HG02571 (cell line): ENCODE measurements at regions not wholly inside any gene's neighbourhood (a gene's known extent, or its start where the extent isn't known, plus 50 kb on each side); places are given as distances from the start of the nearest gene placed in this dataset.
A peak's percentile ranks its signal among the peaks of the same experiment; 100 is the strongest.

Experiments
- ATAC-seq: cut with Tn5 transposase; IDR thresholded peaks from one replicate; pipeline ENCODE4 v1.9.1; 2021; ENCODE audit warnings: mild to moderate bottlenecking, moderate library complexity; ENCODE audit not compliant: unreplicated experiment

DNA sequence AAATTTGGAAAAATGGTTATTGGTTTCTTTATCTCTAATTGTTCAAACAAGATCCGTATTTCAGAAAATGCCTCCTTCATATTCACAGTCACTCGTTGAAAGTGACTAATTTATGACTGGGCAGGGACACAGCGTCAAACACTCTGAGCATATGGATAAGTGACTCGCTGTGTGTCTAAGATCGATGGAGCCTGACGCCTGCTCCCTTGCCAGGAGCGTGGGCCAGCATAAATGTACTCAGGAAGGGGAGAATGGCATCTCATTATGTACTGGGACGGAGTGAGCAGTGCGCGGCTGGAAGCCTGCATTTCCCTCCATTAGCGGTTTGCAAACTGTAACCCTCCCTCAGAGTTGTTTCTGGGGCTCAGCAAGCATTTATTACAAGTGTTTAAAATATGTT is 79.8 kb upstream of the CAST start:
- ATAC-seq: no peak

DNA sequence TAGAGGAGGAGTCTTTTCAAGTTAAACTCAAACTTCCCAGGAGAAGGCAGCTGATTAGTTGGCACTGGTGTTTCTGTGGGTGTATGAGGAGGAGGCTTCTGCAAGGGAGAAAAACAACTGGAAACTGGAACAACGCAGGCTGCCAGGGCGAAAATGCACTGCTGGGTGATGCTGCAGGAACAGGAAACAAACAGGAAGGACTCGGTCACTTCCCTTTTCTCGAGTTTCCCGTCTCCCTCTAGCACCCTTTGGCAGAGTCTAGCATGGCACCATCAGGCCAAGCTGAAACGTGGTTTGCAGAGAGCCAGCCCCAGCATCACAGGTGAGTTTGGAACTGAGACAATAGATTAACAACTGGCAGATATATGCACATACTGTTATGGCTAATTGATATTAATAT is 77.5 kb upstream of the CAST start:
- ATAC-seq: no peak

DNA sequence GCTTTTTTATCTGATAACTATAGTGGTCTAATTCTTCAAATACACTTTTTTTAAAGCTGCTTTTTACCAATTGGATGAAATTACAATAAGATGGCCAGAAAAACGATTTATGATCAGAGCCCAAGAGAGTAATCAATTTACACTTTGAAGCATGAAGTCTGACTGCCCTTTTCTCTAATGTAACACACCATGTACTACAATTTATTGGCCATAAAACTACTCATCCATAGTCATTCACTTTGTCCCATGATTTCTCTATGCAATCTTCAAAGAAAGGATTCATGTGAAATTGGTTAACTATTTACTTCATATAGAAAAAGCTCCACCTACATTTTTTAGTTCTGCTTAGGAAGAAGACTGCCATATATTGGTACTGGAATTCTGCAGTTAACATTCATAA is 73.6 kb upstream of the CAST start:
- no peak for ATAC-seq

DNA sequence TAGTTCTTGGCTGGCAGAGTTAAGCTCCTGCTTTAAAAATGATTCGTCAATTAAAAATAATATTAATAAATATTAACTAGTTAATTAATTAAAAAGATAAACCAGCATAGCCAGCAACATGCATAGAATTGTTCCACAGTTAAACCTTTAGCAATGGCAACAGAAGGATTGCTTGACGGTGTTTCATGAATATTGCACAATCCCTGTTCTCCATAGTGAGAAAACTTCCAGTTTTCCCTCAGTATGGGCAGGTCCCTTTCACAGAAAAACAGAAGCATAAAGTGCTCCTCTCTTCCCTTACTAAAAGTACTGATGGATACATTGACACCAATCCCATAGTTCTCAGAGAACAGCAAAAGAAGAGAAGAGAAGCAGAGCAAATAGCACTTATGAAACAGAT is 71.4 kb upstream of the CAST start:
- no peak for ATAC-seq

DNA sequence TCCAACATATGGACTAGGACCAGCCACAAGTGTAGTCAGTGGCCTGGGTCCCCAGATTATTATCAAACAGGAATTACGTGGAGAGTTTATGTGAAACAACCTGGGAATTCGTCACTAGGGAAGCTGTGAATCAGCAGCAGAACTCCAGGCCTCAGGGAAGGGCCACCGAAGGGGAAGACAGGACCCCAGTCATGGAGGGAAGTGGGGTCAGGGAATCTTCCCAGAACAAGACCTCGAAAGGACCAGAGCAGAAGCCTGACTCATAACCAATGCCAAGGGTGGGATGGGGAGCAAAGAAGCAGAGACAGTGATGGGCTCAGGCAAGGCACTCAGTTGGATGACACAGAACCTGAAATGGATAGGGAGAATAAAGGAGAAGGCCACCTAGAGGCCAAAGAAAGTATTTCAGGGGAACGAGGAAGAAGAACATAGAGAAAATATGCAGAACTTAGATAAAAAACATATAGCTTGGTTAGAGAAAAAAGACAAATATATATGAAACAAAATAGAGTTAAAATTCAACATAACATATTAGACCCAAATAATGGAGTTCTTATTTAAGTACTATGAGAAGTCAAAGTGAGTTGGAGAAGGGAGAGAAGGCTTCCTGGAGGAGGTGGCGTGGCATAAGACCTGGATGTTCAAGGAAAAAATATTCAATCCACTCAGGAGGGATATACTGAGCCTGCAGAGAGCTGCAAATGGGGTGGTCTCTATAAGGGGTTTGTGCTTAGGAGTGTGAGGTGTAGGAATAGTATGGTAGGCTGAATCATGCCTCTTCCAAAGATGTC is 66.7 kb upstream of the CAST start:
- no peak for ATAC-seq

DNA sequence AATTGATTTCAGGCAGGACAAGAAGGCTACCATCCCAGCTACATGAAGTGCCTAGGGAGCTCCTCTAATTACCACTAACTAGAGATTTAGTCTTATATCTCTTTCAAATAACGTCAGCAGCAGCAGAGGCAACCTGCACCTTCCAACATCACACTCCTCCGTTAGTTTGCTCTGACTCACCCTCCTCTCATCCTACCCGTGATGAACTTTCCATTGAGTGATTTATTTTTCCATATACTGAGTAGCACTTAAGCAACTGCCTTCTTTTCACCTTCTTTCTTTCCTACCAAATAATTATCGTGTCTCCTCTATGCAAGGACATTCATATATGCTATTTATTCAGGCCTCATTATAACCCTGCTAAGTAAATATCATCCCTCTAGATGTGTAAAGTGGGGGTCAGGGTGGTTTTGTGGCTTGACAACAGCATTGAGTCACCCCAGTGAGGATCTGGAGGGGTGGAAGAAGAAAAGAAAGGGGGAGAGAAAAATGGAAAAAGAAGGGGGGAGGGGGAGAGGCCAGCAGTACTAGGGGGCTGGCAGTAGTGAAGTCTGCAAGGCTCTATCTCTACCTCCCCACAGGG is 64.6 kb upstream of the CAST start:
- ATAC-seq: no peak

DNA sequence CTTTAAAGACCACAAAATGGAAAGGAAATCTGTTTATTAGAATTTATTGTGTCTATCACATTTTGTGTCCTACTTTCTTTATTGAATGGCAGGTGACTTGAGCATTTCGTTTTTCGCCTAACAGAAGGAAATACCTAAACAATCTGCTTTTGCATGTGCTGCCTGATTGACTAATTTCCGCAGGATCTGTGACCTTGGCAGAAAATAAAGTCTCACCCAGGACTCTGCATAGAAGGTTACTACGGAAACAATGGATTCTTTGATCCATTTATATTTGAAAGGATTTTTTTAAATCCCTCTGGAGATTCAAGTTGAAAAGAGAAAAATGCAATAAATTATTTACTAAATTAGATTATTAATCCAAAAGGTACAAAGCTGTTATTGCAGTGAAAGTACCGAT is 61.0 kb upstream of the CAST start:
- no peak for ATAC-seq

DNA sequence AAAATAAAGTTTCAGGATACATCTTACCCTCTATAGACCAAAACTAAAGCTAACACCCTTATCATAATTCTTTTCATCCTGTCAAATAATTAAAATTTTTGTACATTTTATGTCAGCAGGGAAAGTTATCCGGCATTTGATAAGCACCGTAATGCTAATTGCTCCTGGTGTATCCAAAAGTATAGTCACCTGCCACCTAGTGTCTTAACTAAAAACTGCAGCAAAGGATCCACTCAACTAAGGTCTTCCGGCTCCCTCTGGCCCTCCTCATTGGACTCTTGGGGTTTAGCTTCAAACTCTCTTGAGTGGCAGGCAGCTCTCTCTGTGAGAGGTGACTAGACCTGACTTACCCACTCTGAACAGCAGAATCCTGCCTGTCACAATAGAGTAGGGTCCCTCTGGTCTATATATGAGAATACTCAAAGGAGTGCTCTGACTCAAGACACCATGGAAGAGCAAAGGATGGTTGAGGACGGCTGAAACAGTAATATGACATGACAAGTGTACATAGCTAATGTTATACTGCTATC is 60.4 kb upstream of the CAST start:
- ATAC-seq: peak; percentile 72

DNA sequence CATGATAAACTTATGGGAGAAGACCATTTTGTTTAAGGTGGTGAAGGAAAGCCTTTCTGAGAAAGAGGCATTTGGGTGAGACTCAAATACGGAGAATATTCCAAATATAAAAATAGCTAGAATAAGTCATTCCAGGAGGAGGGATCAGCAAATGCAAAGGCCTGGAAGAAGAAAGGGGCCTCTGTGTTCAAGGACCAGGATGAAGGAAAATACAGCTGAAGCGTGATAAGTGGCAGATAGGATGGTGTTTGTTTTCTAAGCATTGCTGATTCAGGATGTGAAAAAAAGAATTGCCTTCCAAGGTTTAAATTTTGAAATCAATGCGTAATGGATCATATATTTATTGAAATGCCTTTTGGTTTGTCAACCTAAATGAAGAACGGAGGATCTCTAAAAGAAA is 59.4 kb upstream of the CAST start:
- ATAC-seq: no peak

DNA sequence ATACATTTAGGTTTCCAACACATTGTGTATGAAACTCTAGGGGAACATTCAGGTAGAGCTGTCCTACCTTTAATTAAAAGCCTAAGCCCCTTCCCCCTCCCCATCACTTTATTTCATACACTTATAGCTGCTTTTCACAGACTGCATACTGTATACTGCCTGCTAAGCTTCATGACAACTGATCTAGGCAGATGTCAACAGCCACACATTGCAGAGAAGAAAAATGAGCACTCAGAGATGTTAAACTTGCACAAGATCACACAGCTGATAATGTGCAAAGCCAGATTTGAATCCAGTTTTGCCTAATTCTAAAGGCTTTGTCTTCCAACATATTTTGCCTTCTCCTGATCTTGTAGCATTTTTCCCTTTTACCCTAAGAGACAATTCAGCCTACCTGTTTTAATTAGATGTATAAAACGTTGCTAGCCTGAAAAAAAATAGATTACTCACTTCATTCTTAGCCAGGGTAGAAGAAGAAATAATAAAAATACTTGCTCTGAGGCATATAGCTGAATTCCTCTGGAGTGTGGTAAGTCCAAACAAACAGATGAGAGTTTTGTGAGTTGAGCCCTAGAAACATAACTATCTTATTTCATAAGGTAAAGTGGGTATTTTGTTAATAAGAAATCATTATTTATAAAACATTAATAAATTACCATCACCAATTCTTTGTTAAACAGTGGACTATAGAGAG is 56.9 kb upstream of the CAST start:
- ATAC-seq: no peak

DNA sequence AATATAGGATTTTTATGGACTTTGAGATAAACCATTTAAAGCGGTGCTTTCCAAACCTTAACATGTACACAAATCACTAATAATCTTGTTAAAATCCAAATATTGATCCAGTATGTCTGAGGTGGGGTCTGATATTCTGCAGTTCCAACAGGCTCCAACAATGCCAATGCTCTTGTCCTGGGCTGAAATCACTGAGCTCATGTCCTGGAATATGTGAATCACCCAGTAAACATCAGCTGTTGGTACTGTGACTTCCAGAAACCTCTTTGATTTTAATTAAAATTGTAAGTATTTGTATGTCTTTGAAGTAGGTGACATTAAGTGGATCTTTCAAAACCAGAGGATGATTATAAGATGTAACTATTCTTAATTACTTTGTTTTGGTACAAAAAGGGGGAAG is 52.8 kb upstream of the CAST start:
- ATAC-seq: no peak

DNA sequence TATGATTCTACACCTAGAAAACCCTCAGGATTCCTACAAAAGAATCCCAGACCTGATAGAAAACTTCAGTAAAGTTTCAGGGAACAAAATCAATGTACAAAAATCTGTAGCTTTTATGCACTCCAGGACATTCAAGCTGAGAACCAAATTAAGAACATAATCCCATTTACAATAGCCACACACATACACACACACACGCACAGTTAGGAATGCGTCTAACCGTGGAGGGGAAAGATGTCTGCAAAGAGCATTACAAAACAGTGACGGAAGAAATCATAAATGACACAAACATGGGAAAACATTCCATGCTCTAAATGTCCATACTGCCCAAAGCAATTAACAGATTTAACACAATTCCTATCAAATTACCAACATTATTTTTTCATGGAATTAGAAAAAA is 51.4 kb upstream of the CAST start:
- ATAC-seq: no peak

DNA sequence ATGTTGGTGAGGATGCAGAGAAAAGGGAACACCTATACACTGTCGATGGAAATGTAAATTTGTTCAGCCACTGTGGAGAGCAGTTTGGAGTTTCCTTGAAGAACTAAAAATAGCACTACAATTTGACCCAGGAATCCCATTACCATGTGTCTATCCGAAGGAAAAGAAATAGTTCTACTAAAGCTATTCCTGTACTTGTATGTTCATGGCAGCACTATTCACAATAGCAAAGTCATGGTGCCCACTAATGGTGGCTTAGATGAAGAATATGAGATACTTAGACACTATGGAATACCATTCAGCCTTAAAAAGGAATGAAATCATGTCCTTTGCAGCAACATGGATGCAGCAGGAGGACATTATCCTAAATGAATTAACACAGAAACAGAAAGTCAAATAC is 50.2 kb upstream of the CAST start:
- no peak for ATAC-seq
